ENCODE measurements at regions not wholly inside any gene's neighbourhood (a gene's known extent, or its start where the extent isn't known, plus 50 kb on each side); places are given as distances from the start of the nearest gene placed in this dataset.

DNA sequence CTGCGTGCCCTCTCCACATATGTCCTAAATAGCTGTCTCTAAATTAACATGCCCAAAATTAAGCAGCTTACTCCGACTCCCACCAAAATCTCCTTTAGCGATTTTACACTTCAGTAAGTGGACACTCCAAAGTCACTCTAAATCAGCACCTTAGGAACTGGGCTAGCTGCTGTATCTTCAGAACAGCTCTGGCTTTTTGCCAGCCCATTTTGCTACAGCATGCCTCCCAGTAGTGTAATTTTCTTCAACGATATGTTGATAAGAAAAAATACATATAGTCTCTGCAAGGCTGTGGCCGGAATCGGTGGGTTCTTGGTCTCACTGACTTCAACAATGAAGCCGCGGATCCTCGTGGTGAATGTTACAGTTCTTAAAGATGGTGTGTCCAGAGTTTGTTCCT is 291.8 kb upstream of the RGPD4 start:
- TF ChIP-seq, protein P1, sequence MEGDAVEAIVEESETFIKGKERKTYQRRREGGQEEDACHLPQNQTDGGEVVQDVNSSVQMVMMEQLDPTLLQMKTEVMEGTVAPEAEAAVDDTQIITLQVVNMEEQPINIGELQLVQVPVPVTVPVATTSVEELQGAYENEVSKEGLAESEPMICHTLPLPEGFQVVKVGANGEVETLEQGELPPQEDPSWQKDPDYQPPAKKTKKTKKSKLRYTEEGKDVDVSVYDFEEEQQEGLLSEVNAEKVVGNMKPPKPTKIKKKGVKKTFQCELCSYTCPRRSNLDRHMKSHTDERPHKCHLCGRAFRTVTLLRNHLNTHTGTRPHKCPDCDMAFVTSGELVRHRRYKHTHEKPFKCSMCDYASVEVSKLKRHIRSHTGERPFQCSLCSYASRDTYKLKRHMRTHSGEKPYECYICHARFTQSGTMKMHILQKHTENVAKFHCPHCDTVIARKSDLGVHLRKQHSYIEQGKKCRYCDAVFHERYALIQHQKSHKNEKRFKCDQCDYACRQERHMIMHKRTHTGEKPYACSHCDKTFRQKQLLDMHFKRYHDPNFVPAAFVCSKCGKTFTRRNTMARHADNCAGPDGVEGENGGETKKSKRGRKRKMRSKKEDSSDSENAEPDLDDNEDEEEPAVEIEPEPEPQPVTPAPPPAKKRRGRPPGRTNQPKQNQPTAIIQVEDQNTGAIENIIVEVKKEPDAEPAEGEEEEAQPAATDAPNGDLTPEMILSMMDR (IDR thresholded peaks at IDR 0.05; ENCODE audit: borderline replicate concordance, extremely low read depth, low read length, poor library complexity, severe bottlenecking), result no peak
- TF ChIP-seq EZH2 (IDR thresholded peaks at IDR 0.05; ENCODE audit: borderline replicate concordance, low read depth, low read length, severe bottlenecking), result no peak
